ENCODE measurements at regions not wholly inside any gene's neighbourhood (a gene's known extent, or its start where the extent isn't known, plus 50 kb on each side); places are given as distances from the start of the nearest gene placed in this dataset.

- TF ChIP-seq, protein P1, sequence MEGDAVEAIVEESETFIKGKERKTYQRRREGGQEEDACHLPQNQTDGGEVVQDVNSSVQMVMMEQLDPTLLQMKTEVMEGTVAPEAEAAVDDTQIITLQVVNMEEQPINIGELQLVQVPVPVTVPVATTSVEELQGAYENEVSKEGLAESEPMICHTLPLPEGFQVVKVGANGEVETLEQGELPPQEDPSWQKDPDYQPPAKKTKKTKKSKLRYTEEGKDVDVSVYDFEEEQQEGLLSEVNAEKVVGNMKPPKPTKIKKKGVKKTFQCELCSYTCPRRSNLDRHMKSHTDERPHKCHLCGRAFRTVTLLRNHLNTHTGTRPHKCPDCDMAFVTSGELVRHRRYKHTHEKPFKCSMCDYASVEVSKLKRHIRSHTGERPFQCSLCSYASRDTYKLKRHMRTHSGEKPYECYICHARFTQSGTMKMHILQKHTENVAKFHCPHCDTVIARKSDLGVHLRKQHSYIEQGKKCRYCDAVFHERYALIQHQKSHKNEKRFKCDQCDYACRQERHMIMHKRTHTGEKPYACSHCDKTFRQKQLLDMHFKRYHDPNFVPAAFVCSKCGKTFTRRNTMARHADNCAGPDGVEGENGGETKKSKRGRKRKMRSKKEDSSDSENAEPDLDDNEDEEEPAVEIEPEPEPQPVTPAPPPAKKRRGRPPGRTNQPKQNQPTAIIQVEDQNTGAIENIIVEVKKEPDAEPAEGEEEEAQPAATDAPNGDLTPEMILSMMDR (IDR thresholded peaks at IDR 0.05; ENCODE audit: insufficient read depth, low read length): no peak
- no peak for DNase-seq (ENCODE audit: low read depth)
- H3K4me3 ChIP-seq (ENCODE audit: low read depth, low read length): no peak overlapping the region
These were observed 185.9 kb downstream of the ICOS start for GRCh38 chr2:204122425-204122824.

- TF ChIP-seq, protein P1 (IDR thresholded peaks at IDR 0.05; ENCODE audit: insufficient read depth, low read length): no peak
- no peak overlapping the region for H3K4me3 ChIP-seq (ENCODE audit: low read depth, low read length)
- no peak for DNase-seq (ENCODE audit: low read depth)
These were observed 187.7 kb downstream of the ICOS start for GRCh38 chr2:204124140-204124750.

- TF ChIP-seq, protein P1 (IDR thresholded peaks at IDR 0.05; ENCODE audit: insufficient read depth, low read length): no peak
- DNase-seq (ENCODE audit: low read depth): no peak
- H3K4me3 ChIP-seq (ENCODE audit: low read depth, low read length): no peak overlapping the region
These were observed 190.1 kb downstream of the ICOS start for GRCh38 chr2:204126705-204127104.

DNA sequence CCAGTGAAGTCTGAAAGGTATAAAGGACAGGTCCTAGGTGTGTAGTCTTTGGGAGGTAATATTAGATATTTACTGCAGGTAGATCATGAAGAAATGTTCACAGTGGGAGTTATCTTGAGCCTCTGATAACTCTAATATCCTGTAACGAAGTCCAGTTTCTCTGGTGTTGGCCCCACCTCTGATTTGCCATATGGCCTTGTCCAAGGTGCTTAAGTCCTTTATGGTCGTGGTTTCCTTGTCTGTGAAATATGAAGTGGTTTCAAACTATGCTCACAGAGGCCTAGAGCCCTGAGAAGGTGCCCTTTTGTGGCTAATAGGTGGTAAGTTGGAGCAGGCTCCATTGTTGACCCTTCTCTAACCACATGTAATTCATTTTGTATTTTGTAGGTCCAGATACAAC, 190.7 kb downstream of the ICOS start:
- peak; percentile 4 for DNase-seq (ENCODE audit: low read depth)
- TF ChIP-seq, protein P1 (IDR thresholded peaks at IDR 0.05; ENCODE audit: insufficient read depth, low read length): no peak
- H3K4me3 ChIP-seq (ENCODE audit: low read depth, low read length): no peak overlapping the region

GRCh38 chr2:204129591-204130294, 193.2 kb downstream of the ICOS start:
- no peak overlapping the region for H3K4me3 ChIP-seq (ENCODE audit: low read depth, low read length)
- TF ChIP-seq, protein P1 (IDR thresholded peaks at IDR 0.05; ENCODE audit: insufficient read depth, low read length): no peak
- no peak for DNase-seq (ENCODE audit: low read depth)

GRCh38 chr2:204131621-204132020, 195.1 kb downstream of the ICOS start:
- H3K4me3 ChIP-seq (ENCODE audit: low read depth, low read length): no peak overlapping the region
- TF ChIP-seq, protein P1 (IDR thresholded peaks at IDR 0.05; ENCODE audit: insufficient read depth, low read length): no peak
- no peak for DNase-seq (ENCODE audit: low read depth)

All from fibroblast of the aortic adventitia (primary cell).